HG02623 (cell line): ENCODE measurements at regions not wholly inside any gene's neighbourhood (a gene's known extent, or its start where the extent isn't known, plus 50 kb on each side); places are given as distances from the start of the nearest gene placed in this dataset.
A peak's percentile ranks its signal among the peaks of the same experiment; 100 is the strongest.

Experiments used
- ATAC-seq: cut with Tn5 transposase; IDR thresholded peaks from one replicate; pipeline ENCODE4 v1.9.1; 2021; ENCODE audit warnings: moderate library complexity; ENCODE audit not compliant: unreplicated experiment

DNA sequence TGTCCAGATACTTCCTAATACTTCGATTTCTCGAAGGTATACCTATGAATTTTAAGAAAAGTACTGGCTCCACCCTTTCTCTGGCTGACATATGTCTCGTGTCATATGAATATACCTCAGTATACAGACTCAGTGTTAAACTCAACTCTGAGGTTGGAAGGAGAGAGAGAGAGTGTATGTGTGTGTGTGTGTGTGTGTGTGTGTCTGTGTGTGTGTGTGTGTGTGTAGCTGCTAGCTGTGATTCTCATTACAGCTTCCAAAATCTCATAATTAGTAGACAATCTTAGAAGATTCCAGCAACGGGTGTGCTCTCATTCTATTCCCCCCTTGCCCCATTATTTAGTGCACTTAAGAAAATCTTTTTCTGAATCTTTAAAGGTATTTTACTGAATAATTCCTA is 380.3 kb upstream of the B3GALT2 start:
- ATAC-seq = no peak

DNA sequence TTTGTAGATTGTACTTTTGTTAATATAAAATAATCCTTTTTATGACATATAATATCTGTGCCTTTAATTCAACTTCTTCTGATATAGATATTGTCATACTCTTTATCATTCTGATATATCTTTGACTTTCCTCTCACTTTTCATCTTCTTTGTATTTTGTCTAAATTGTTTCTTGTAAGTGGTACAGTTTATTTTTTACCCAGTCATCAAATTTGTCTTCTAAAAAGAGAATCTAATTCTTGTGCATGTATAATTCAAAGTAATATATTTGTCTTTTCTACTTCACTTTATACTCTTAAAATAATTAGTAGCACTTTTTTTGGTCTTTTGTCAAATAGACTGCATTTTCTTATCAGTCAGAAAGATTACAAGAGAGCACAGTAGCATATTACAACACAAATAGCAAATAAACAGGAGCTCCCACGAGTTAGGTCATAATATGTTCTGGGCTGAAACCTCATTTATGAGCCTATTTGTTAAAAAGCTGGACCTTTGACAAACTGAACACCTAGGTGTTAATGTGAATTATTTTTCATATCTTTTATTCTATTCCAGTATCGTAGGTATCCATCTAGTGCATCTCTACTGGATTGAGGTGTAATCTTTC is 379.7 kb upstream of the B3GALT2 start:
- no peak for ATAC-seq

DNA sequence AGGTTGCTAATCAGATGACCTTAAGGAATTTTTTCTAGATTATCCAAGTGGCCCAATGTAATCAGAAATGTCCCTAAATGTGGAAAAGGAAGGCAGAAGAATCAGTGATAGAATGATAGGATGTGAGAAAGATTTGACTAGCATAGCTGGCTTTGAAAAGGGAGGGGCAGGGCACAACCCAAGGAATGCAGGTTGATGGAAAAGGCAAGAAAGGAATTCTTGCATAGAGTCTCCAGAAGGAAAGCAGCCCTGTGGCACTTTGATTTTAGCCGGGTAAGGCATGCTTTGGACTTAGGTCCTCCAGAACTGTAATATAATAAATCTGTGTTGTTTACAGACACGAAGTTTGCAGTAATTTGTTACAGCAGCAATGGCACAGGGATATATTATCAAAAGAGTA is 375.7 kb upstream of the B3GALT2 start:
- no peak for ATAC-seq

GRCh38 chr1:193558491-193559028 is 372.1 kb upstream of the B3GALT2 start:
- no peak for ATAC-seq

GRCh38 chr1:193555662-193556441 is 369.4 kb upstream of the B3GALT2 start:
- ATAC-seq = no peak

DNA sequence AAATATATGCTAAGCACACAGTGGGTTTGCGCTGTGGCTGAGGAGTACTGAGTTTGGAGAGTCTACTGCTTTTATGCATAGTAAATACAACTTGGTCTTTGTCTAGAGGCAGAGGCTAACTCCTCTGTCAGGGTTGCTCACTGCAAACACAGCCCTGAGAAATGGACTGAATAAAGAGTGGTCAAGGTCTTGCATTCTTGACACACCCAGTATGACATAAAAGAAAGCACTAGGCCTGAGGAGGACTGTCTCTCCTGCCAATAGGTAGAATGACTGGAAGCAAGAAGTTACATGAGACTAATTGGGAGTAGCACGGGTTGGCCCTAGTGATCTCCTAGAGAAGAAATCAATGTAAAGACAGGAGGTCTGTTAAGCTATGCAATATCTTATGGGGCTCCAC is 367.2 kb upstream of the B3GALT2 start:
- ATAC-seq = no peak

DNA sequence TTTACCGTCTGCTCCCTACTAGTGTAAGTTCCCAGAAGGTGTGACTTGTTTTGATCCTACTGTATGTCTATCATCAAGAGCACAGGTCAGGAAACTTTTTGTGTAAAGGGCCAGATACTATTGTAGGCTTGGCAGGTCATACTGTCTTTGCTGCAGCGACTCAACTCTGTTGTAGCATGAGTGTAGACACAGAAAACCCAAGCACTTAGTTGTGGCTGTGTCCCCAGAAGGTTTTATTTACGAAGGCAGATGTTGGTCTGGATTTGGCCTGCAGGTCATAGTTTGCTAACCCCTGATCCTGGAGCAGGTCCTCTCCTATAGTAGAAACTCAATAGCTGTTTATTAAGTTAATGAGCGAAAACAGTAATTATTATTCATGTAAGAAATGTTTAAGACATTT is 365.9 kb upstream of the B3GALT2 start:
- ATAC-seq = no peak

DNA sequence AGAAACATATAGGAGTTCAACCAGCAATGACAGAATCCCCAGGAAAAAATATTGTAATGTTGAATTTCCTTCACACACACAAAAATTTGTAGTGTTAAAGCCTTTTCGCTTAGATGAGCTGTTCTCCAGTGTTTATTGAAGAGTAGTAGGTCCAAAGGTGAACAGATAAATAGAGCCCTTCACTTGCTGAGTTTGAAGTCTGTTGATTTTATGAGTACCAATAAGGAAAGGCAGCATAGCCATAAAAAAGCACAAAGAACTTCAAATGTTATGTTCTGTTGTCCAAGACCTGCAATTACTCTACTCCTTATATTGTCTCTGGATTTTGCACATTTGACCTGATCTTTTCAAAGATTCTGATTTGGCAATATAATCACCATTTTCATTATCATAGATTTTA is 362.7 kb upstream of the B3GALT2 start:
- ATAC-seq = no peak

DNA sequence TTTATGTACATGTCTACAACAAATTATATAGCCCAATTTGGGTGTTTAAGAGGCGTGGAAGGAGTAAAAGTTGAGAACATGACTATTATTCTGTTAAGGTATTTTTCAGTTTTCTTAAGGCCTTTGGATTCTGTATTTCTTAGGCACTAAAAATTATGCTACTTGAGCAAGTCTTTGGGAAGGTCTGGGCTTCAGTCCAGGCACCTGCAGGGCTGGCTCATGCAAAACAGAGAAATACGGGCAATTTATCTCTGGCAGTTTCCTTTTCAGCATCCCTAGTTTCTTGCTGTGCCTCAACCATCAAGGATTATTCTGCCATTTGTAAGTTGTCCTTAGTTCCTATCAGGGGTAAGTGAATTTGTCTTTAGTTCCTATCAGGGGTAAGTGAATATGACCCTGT is 358.8 kb upstream of the B3GALT2 start:
- no peak for ATAC-seq

DNA sequence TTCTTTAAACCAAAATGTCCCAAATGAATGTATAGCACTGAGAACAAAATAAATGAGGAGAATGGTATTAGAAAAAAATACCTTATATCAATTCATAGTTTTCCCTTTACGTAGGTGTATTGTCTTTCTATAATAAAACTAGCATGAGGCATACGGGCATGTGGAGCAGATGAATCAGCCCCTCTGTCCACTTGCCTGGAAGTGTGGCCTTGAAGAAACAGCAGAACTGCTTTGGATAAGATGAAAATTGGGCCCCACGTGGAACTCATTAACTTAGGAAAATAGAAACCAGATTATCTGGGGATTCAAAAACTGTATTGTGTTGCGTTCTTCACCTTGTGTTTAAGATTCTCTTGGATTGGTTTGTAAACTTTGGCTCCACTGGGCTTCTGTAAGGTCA is 356.8 kb upstream of the B3GALT2 start:
- ATAC-seq = no peak

DNA sequence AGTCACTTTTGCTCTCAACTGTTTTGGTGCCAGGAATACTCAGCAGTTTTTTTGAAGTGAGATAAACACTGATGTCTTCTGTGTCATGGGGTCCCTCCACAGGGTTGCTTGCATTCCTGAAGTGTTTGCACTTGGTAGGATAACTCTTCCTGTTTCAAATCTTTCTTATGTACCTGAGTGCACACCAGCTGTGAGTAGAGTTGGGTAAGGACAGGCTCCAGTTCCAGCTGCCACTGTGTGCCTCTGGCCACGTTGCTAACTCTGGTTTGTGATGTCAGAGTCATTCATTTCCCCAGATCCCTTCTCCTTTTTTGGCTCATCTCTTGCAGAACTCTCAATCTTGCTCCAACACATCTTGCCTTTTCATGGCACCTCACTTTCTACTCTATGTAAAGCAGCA is 356.3 kb upstream of the B3GALT2 start:
- no peak for ATAC-seq

DNA sequence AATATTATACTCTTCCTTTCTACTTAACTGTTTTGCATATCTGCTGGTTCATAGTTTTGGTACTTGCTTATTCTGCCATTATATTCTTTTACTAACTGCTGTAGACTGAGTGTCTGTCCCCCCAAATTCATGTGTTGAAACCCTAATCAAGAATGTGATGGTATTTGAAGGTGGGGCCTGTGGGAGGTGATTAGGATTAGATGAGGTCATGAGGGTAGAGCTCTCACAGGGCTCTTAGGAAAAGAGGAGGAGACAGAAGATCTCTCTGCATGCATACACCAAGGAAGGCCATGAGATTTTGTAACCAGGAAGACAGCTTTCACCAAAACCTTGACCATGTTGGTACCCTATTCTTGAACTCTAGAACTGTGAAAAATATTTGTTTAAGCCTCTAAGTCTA is 354.1 kb upstream of the B3GALT2 start:
- ATAC-seq = peak; percentile 0

DNA sequence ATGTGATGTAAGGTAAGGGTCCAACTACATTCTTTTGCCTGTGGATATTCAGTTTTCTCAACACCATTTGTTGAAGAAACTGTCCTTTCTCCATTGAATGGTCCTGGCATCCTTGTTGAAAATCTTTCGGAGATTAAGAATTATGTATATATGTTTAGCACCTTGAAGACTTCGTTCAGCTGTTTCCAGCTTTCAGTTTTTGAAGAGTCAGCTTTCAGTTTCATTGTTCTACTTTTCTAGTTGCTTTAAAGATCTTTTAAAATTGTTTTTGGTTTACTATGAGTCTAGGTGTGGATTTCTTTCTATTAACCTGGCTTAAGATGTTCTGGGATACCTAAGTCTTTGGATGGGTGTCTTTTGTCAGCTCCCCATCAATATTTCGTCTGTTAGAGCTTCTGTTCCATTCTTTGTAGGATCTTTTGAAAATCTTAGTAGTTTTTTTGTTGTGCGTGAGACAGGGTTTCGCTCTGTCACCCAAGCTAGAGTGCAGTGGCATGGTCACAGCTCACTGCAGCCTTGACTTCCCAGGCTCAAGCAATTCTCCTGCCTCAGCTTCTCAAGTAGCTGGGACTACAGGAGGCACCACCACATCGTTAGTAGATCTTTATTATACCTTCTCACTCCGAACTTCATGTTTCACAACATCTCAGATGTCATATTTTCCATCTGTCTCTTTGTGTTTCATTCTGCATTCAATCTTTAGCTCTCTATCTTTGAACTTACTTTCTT is 353.5 kb upstream of the B3GALT2 start:
- ATAC-seq = peak; percentile 46

GRCh38 chr1:193538680-193539079 is 352.3 kb upstream of the B3GALT2 start:
- no peak for ATAC-seq

DNA sequence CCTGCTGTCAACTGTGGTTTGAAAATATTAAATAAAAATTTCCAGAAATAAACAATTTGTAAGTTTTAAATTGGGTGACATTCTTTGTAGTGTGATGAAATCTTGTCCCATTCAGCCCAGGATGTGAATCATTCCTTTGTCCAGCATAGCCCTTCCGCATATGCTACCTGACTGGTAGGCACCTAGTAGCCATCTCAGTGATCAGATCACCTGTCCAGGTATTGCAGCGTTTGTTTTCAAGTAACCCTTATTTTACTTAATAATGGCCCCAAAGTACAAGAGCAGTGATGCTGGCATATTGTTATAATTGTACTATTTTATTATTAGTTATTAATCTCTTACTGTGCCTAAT is 351.6 kb upstream of the B3GALT2 start:
- ATAC-seq = no peak

- ATAC-seq = peak; percentile 87
Observed at GRCh38 chr1:193537266-193538002, 351.0 kb upstream of the B3GALT2 start.

DNA sequence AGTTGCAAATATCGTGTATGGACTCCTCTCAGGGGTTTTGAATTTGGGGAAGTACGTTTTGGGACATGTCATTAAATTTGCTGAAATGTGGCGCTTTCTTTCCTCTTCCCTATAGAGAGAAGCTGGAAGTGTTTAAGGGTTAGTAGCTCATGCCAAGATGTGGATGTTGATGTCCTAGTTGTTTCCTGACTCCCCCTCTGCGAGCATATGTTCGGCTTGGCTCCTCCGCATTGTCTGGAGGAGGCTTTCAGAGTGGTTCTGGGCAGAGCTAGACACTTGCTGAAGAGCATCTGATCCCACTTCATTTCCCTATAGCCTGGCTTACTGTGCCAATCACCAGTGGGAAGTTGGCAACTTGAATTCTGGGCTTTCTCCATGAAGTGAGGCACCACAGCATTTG is 347.4 kb upstream of the B3GALT2 start:
- ATAC-seq = no peak

- no peak for ATAC-seq
Observed at GRCh38 chr1:193525917-193526710, 339.7 kb upstream of the B3GALT2 start.

DNA sequence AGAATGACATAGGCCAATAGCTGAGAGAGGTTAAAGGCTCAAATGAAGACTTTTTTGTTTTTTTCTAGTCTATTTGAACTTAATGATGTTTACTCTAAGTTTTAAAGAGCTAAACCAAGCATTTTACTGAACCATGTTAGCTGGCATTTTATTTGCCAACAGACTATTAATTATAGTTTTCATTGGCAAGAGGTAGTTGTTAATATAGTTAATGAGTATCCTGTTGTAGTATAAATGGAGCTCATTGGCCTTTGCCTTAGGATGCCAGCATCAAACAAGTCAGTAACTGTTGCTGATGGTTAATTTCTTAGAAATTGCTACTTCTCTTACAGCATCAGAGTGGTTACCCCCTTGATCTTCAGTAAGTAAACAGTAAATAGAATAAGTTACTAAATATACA is 339.0 kb upstream of the B3GALT2 start:
- no peak for ATAC-seq

DNA sequence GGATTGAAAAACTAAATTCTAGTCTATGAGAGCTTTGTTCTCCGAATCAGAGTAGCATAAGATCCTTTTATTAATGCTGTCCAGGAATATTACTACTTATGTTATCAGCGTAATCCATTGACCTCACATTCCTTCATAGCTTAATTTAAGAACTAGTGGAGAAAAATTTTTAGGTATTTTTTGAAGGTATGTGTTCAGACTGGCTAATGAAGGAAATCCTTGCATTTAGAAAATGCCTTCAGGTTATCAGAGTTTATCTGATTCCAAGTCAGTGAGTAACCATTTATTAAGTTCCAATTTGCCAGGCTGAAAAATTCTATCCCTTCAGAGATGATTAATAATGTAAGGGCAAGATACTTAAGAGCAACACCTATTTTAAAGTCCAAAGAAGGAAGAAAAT is 338.2 kb upstream of the B3GALT2 start:
- ATAC-seq = no peak

- no peak for ATAC-seq
Observed at GRCh38 chr1:193524021-193524420, 337.6 kb upstream of the B3GALT2 start.
